Astrocyte of the hippocampus (primary cell): ENCODE measurements at regions not wholly inside any gene's neighbourhood (a gene's known extent, or its start where the extent isn't known, plus 50 kb on each side); places are given as distances from the start of the nearest gene placed in this dataset.
"Not testable (repeated sequence)": the region's sequence is repeated elsewhere in the genome, so short reads cannot be mapped to it uniquely, and the experiment has no call there.

Experiments
- DNase-seq: peaks from one replicate; pipeline ENCODE4 v3.0.0; 2011; ENCODE audit warnings: low read depth, low spot score

DNA sequence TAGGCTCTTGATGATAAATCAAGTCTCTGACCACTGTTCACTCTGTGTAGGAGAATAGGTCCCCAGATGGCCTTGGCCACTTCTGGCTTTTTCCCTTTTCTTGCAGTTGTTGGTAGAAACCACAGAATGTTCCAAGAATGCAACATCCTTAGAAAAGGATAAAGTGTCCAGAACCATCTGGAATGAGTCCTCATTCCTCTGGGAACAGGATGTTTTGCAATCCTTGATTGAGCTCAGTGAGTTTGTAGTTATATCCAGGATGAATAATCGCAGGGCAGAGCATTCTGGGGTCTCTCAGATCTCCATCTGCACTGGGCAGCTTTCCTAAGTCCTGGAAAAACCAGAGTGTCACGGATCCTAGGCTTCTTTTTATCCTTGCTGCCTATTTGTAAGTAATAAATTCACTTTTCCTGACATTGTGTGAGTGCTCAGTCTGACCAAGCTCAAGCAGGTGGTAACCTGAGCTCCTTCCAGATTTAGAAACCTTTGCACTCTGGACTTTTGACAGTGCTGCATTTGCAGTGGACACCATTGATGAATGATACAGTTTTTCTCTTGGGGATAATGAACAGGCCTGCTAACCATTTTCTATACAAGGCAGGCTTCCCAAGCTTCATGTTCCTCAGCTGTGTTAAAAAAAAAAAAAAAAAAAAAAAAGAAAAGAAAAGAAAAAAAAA, 1028.6 kb downstream of the OTOL1 start:
- peak; percentile 73 for DNase-seq

DNA sequence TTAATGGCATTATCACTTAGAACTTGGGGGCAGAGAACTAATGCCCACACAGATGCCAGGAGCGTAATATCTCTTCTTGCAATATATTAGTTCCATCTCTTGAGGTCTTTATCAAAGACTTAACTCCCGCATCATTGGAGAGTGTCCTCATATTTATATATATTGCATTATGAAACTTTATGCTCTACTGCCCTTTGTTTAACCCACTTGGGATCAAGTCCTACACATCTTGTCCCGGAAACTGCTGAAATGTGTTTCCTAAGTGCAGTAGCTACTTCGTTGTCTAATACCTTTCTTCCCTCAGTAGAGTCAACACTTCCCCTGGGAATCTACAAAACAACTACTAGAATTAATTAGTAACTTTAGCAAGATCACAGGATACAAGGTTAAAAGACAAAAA, 1029.2 kb downstream of the OTOL1 start:
- DNase-seq, result no peak

DNA sequence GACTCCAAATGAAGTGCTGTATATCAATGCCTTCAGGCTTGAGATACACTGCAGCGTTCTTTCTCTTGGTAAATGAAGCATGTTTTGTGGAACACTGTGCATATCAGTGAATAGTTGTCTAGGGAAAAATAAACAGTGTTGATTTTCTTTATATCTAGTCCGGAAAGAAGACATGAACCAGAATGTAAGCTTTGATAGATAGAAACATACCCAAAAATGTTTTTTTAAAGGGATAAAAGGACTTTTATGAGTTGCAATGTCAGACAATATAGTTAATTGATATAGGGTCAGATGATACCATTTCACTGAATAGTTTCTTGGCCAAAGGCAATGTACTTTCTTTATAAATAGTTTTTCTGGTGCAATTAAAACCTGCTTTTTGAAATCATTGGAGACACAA, 1037.8 kb downstream of the OTOL1 start:
- DNase-seq, result no peak

DNA sequence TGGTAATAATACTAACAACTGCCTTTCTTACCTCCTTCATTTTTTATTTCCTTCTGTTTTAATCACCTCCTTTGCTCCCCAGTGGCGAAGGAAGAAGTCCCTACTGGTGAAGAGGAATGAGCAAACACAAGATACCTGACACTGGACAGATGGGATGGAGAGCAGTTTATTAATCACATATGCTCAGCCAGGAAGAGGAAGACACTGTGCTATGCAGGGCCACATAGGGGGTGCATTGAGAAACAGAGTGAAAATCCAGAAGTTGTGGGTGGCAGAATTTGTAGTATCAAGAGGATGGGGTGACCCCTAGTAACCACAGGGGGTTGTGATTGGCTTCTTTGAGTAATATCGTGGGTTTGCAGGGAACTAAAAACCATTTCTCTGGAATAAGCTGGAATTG, 1041.9 kb downstream of the OTOL1 start:
- DNase-seq, result no peak

DNA sequence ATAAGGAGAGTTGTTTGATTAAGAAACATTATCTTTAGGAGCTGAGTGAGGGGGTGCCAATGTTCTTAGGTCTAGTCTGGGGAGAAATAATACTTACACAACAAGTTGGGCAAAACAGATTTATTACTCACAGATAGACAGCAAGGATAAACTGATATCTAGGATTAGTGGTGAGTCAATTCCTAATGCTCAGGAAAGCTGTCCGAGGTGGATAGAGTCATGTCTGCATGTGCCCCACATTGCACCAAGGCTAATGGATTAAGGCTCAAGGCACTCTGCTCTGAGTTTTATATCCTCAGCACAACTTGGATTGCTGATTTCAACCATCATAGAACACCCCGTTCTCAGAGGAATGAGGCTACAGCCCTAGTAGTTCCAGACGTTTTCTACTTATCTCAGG, 1042.3 kb downstream of the OTOL1 start:
- no peak for DNase-seq

DNA sequence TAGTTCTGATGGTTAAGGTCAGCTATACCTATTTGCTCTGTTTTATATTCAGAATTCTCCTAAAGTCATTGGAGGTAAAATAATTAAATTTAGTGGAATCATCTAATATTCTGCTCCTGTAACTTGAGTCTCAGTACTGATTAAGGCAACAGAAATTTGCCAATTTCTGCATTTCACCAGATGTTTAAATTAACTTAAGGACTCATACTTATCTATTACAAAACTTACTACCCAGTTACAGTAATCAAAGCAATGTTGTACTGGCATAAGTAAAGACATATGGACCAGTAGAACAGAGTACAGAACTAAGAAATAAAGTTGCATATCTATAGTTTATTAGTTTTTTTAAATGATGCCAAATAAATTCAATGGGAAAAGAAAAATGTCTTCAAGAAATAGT, 1043.8 kb downstream of the OTOL1 start:
- DNase-seq, result no peak

DNA sequence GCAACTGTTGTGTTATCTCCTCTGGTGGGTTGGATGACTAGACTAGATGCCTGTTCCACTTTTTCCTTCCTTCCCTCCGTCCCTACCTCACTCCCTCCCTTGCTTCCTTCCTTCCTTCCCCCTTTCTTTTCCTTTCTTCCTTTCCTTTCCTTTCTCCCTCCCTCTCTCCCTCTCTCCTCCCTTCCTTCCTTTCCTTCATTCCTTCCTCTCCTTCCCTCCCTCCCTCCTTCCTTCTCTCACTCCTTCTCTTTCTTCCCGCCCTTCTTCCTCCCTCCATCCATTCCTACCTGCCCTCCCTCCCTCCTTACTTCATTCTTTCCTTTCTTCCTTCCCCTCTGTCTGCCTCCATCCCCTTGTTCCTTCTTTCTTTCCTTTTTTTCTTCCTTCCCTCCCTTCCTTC, 1045.3 kb downstream of the OTOL1 start:
- DNase-seq, result no peak

DNA sequence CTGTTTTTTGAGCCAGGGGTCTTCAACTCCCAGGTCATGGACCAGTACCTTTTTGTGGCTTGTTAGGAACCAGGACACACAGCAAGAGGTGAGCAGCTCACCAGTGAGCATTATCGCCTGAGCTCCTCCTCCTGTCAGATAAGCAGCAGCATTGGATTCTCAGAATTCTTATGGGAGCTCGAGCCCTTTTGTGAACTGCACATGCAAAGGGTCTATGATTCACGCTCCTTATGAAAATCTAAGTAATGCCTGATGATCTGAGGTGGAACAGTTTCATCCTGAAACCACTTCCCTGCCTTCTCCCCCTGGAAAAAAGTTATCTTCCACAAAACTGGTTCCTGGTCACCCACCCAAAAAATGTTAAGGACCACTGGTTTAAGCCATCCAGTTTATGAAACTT, 1047.6 kb downstream of the OTOL1 start:
- no peak for DNase-seq

DNA sequence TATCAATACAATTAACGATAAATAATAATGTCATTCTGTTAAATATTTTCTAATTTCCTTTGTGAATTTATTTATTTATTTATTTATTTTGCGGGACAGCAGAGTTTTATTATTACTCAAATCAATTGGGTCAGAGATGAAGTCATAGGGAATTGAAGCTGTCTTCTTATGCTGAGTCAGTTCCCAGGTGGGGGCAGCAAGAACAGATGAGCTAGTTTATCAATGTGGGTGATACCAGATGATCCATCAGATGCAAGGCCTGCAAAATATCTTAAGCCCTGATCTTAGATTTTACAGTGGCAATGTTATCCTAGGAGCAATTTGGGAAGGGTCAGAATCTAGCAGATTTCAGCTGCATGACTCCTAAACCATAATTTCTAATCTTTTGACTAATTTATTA, 1050.3 kb downstream of the OTOL1 start:
- no peak for DNase-seq

DNA sequence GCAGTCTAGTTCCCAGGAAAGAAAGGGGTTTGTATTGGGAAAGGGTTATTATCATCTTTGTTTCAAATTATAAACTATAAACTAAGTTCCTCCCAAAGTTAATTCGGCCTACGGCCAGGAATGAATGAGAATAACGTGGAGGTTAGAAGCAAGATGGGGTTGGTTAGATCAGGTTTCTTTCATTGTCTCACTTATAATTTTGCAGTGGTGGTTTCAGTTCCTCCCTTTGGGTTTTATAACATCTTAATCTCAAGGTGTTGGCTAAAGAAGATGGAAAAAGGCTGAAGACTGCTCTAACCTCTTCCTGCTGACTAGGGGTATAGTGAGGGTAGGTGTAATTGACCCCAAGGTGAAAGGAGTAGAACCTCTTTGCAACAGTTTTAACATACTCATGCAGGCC, 1050.7 kb downstream of the OTOL1 start:
- DNase-seq, result no peak

DNA sequence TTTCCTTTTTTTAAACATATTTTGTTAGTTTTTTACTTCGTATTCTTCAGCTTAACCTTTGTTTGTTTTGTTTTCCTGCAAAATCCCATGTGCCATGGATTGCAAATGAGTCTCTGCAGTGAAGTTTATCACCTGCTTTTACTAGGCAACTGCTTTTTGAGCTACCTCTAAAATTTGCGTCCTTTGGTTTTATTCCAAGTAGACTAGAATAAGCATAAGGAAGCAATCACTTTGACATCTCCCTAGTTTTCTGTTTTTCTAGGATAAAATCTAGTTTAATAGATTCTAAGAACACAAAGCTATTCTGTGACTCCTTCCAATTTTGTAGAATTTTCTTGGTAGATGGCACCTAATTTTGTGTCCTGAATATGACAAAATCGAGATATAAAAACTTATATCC, 1059.2 kb downstream of the OTOL1 start:
- DNase-seq, result no peak

DNA sequence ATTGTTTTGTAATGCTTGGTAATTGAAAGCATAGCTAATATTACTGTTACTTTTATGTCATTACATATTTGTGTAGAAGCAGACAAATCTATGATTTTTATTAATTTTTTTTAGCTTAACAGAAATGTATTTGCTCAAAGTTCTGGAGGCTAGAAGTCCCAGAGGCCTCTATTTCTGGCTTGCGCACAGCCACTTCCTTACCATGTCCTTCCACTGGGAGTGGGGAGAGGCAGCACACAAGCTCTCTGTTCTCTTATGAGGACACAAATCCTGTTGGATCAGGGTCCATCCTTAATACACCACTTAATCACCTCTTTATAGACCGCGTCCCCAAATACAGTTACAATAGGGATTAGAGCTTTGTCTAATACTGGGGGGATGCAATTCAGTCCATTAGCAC, 1061.4 kb downstream of the OTOL1 start:
- no peak for DNase-seq

DNA sequence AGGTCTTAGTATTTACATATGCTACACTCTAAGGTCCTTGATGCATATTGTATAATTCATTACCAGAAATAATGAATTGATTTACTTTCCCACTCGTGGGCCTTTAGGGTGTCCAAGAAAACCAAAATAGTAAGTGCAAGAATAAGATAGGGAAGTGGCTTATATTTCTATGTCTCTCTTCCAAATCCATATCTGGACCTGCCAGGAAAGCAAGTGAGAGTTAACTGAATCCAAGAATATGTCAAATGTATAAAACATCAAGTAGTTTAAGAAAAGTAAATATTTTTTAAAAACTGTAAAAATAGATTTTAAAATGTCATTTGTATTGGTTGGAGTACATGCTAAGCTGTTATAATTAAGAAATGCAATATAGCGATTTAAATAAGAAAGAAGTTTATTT, 1072.1 kb downstream of the OTOL1 start:
- no peak for DNase-seq

DNA sequence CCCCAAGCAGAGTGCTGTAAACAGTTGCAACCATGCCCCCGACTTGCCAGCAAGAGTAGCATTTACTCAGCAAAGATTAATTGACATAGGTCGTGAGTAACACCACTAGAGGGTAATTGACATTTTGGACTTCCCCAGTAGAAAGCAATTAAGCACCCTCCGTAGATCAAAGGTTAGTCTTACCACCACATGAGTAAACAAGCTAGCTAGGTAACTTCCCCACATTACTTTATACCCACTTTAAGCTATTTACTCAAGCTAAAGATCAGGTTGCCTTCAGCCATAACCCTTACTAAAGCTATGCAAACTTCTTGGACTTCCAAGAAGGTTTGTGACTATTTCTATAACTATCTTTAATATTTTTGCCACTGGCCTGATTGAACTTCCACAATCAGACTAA, 1072.7 kb downstream of the OTOL1 start:
- no peak for DNase-seq

DNA sequence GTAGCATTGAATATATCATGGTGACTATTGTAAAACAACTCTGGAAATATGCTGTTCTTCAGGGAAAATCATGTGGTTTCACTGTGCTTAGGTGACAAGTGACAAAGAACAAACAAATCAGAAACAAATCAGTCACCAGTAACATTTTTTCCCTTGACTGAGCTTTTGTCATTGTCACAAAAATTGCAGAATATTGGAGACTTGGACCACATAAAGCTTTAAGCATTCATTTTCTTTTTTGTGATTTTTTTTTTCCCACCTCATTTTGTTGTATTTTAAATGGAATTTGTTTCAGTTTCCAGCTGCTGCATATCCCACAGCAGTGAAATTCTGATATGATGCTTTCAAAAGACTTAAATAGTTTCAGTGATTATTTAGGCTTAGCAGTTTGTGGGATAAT, 1088.4 kb downstream of the OTOL1 start:
- no peak for DNase-seq

DNA sequence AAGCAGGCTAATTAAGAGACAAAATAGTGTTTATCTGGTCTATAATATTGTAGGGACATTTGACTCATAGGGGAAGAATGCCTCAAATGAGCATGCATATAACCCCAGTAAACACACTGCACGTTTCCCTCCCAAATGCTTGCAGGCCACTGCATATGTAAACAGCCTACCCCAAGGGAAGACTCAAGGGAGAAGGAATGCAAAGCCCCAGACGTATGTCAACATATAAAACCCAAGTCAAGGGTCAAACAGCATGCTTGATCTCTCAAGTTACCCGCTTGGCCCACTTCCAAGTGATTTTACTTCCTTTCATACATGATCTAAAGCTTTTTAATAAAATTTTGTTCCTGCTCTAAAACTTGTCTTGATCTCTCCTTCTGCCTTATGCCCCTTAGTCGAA, 1090.0 kb downstream of the OTOL1 start:
- peak; percentile 3 for DNase-seq

DNA sequence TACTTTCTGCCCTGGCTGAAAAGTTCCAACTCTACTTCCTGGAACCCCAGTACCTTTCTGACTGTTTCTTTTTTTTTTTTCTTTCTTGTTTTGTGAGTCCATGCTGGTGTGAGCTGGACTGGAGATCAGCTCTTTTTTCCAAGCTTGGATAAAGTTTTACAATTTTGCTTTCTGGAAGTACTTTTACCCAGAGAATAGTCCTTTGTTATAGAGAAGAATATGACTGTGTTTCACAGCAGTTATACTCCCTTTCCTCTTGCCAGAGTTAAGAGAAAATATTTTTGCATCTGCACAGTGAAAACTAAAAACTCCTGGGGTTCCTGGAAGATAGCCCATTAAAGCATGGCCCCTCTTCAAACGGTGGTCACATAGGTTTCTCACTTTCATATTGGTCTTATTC, 1100.6 kb downstream of the OTOL1 start:
- DNase-seq, result no peak

DNA sequence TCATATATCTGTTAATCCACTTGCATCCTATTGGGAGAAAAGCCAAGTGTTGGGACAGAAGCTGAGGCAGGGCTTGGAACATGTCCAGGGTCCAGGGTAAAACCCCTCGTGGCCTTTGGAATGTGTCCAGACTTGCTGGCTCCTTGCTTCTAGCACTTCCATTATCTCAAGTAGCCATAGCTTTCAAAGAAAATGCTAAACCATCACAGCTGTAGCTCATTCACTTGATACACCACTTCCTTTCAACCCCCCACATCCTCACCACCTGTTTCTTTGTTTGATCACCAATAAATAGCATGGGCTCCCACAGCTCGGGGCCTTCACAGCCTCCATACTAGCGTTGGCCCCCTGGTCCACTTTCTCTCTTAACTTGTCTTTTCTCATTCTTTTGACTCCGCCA, 1101.9 kb downstream of the OTOL1 start:
- DNase-seq, result not testable (repeated sequence)

DNA sequence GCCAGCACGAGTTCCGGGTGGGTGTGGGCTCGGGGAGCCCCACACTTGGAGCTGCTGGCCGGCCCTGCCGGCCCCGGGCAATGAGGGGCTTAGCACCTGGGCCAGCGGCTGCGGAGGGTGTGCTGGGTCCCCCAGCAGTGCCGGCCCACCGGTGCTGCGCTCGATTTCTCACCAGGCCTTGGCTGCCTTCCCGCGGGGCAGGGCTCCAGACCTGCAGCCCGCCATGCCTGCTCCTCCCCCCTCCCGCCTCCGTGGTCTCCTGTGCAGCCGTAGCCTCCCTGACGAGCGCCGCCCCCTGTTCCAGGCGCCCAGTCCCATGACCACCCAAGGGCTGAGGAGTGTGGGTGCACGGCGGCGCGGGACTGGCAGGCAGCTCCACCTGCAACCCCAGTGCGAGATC, 1103.1 kb downstream of the OTOL1 start:
- not testable (repeated sequence) for DNase-seq

DNA sequence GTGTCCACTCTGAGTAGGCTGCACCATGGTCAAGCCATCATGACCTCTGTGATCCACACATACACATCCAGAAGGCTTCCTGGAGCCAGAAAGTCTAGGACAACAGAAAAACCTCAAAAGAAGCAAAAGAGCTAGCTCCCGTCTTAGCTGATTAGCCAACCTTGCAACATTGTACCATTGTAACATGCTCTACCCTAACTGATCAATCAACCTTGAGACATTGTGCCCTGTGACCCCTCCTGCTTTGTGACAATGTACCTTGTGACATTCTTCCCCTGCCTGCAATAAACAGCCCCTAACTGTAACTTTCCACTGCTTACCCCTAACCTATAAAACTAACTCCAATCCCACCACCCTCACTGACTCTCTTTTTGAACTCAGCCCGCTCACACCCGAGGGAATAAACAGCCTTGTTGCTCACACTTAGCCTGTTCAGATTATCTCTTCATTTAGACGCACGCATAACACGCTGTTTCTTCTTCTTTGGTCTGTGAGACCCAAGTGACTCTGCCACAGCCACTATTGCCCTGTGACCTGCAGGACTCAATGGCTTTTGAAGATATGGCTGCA, 1104.6 kb downstream of the OTOL1 start:
- DNase-seq, result no peak

DNA sequence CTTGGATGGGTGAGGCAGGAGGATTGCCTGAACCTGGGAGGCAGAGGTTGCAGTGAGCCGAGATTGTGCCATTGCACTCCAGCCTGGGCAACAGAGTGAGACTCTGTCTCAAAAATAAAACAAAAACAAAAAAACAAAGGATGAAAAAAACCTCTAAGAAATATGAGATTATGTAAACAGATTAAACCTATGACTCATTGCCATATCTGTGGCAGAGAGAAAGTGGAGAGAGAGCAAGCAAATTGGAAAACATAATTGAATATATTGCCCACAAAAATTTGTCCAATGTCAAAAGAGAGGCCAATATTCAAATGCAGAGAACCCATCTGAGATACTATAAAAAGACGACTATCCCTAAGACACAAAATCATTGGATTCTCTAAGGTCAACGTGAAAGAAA, 1106.0 kb downstream of the OTOL1 start:
- no peak for DNase-seq

DNA sequence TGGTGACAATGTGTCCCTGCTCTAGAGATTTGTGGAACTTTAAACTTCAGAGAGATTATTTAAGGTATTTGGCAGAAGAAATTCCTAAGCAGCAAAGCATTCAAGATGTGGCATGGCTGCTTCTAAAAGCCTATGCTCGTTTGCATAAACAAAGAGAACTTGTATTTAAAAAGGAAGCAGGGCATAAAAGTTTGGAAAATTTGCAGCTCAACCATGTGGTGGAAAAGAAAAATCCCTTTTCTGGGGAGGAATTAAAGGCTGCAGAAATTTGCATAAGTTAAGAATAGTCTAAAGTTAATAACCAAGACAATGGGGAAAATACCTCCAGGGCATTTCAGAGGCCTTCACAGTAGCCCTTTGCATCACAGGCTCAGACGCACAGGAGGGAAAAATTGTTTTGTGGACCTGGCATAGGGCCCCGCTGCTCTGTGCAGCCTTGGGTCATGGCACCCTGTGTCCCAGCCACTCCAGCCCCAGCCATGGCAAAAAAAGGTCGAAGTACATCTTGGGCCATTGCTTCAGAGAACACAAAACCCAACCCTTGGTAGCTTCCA, 1109.1 kb downstream of the OTOL1 start:
- peak; percentile 1 for DNase-seq

DNA sequence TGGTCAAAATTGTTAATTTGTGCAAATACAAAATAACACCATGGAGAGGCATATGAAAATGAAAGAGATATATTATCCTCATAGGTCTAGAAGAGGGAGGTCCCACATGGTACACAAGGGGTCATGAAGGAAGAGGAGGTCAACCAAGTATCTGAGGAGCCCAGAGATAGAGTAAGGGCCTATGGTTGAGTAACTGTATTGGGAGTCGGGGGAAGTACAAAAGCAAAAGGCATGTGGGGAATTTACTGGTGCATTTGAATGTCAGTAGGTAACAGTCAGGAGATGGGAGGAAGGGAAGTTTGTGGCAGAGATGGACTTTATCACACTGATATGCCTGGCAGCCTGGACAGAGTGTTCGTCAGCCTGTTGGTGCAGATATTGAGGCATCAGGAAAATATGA, 1113.7 kb downstream of the OTOL1 start:
- no peak for DNase-seq

DNA sequence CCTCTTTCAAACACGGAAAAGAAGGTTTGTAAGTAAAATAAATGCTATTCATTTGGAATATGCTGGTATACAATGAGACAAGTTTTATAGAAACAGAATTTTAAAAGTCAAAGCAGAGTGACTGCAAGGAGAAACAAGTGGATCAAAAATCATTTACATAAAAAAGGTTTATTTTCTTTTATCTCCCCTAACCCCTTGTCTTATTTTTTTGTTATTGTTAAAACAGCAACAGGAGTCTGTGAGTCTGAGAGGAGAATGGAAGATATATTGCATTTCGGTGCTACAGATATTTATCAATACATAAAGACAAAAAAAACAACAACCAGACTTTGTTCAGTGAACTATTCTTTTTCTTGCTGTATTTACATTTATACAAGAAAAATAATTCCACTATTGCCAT, 1116.4 kb downstream of the OTOL1 start:
- DNase-seq, result no peak
